ENCODE measurements at regions not wholly inside any gene's neighbourhood (a gene's known extent, or its start where the extent isn't known, plus 50 kb on each side); places are given as distances from the start of the nearest gene placed in this dataset.
A peak's percentile ranks its signal among the peaks of the same experiment; 100 is the strongest.

- no peak overlapping the region for H3K4ac ChIP-seq (ENCODE audit: low read depth, low read length)
- CTCF ChIA-PET = no interaction called here
- no peak overlapping the region for H3K9ac ChIP-seq (ENCODE audit: low read depth, low read length)
- H2BK5ac ChIP-seq (ENCODE audit: low read depth, low read length, poor library complexity, severe bottlenecking) = no peak overlapping the region
- H3K9me1 ChIP-seq (ENCODE audit: insufficient read depth, low read length) = no peaks in the 10 kb centered on the region
- no peak overlapping the region for H3K14ac ChIP-seq (replicated peaks; ENCODE audit: low read depth, low read length)
- no peak overlapping the region for H4K8ac ChIP-seq (ENCODE audit: low read depth in 2 of 2, low read length in 2 of 2)
- no peak overlapping the region for H3K56ac ChIP-seq (ENCODE audit: extremely low read depth, insufficient read depth, low read length)
- H3K18ac ChIP-seq (ENCODE audit: low read depth, low read length) = no peak overlapping the region
- H3K79me1 ChIP-seq (ENCODE audit: low read depth in 1 of 2, low read length in 2 of 2) = no peaks in the 10 kb centered on the region
- no peak overlapping the region for H2AK5ac ChIP-seq (ENCODE audit: low read depth, low read length)
- intact Hi-C loops (cut with micrococcal nuclease) (loop anchor here (5.0 to 10.0 kb wide), 2 partner anchors 450 to 702 kb away; no protein-coding TSS in a partner anchor), in situ Hi-C loops (cut with MboI; ENCODE audit: low sequenced_read_pairs) (no loop called here), dilution Hi-C loops (cut with HindIII; ENCODE audit: low sequenced_read_pairs, unreplicated experiment) (no loop called here)
- no peak overlapping the region for H4K91ac ChIP-seq (ENCODE audit: insufficient read depth, low read depth, low read length)
- H2BK120ac ChIP-seq (ENCODE audit: low read depth, low read length) = no peak overlapping the region
- H3K27me3 ChIP-seq (ENCODE audit: control insufficient read depth, insufficient read depth, low read length) = no peaks in the 10 kb centered on the region
- no peak overlapping the region for H4K5ac ChIP-seq (ENCODE audit: low read depth, low read length)
- H3K4me1 ChIP-seq (ENCODE audit: control insufficient read depth, insufficient read depth, low read length) = 0 out of 2 replicates have a peak, but pooled peaks cover 2% of the 10 kb centered on the region
- DNase-seq = peak; percentile 10
- H2BK15ac ChIP-seq (ENCODE audit: low read depth, low read length) = no peak overlapping the region
- no peak overlapping the region for H3K4me2 ChIP-seq (ENCODE audit: low read depth, low read length)
- no peak overlapping the region for H3K27ac ChIP-seq (ENCODE audit: insufficient read depth, low read length)
- no peaks in the 10 kb centered on the region for H4K20me1 ChIP-seq (ENCODE audit: insufficient read depth, low read length)
- H2AK9ac ChIP-seq (replicated peaks; ENCODE audit: low read depth, low read length, poor library complexity) = no peak overlapping the region
- BruUV-seq (replicated peaks) = no TSS peak
- POLR2A ChIA-PET (ENCODE audit: unreplicated experiment) = no interaction called here
- TF ChIP-seq POLR2A (IDR thresholded peaks at IDR 0.05; ENCODE audit: low read depth, low read length) = no peak
- no peak overlapping the region for H3K23ac ChIP-seq (ENCODE audit: low read depth, low read length)
- H3K4me3 ChIP-seq (ENCODE audit: insufficient read depth, low read depth, low read length) = no peak overlapping the region
- no peak for ATAC-seq (ENCODE audit: low read depth)
- no peak overlapping the region for H2BK20ac ChIP-seq (ENCODE audit: low read depth, low read length)
- H2AFZ ChIP-seq (replicated peaks; ENCODE audit: low read length, poor library complexity) = no peak overlapping the region
- no peaks in the 10 kb centered on the region for H3K36me3 ChIP-seq (ENCODE audit: control insufficient read depth, insufficient read depth, low read length)
- H3K9me3 ChIP-seq (ENCODE audit: control insufficient read depth, insufficient read depth, low read length) = no peaks in the 10 kb centered on the region
These were observed 1080.3 kb downstream of the GALC start for GRCh38 chr14:86912709-86913108.

Measured in IMR-90 (cell line).